NOMO-1 treated with DMSO at 0.1 percent for 48 hours (cell line): ENCODE measurements at regions not wholly inside any gene's neighbourhood (a gene's known extent, or its start where the extent isn't known, plus 50 kb on each side); places are given as distances from the start of the nearest gene placed in this dataset.

Experiments used
- DNase-seq: peaks from one replicate; lab custom pipeline; 2025; ENCODE audit not compliant: unreplicated experiment; lab: John Stamatoyannopoulos, UW

- no peak for DNase-seq
These were observed 470.1 kb upstream of the B3GAT1 start for GRCh38 chr11:134882141-134882540.

GRCh38 chr11:134880788-134881187 is 468.7 kb upstream of the B3GAT1 start:
- DNase-seq, result no peak

- no peak for DNase-seq
These were observed 467.9 kb upstream of the B3GAT1 start for GRCh38 chr11:134879931-134880330.

DNA sequence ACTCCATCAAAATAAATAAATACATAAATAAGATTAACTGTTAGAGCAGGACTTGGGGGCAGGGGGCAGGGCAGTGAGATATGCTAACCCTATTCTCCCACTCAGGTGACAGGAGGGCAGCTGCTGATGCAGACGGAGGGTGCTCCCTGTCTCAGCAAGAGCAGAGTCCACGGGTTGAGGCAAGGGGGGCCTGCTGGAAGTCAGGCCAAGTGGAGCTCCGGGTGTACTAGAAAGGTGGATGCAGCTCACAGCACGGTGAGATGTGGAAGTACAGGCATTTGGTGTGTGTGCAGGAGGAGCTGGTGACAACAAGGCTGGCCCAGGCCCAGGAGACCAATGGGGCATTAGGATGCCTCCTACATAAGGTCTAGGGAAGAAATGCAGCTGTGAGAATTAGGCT is 467.3 kb upstream of the B3GAT1 start:
- no peak for DNase-seq

GRCh38 chr11:134878785-134879184 is 466.7 kb upstream of the B3GAT1 start:
- DNase-seq, result no peak

DNA sequence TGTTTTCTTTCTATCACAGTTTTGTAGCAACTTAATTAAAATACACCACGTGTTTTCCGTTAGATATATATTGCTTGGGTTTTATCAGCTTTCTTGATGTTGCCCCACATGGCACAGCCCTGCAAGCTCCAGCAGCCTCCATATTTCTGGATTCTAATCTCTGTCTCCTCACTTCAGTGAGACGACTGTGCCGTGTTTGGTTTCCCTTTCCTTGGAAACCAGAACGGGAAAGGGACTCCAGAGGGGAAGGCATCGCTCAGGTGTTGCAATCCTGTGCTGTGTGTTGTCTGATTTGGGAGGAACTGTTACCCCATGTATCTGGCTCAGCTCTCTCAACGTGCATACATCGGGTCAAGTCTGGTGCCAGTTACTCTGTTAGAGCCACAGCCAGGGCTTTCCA is 464.2 kb upstream of the B3GAT1 start:
- DNase-seq, result no peak

DNA sequence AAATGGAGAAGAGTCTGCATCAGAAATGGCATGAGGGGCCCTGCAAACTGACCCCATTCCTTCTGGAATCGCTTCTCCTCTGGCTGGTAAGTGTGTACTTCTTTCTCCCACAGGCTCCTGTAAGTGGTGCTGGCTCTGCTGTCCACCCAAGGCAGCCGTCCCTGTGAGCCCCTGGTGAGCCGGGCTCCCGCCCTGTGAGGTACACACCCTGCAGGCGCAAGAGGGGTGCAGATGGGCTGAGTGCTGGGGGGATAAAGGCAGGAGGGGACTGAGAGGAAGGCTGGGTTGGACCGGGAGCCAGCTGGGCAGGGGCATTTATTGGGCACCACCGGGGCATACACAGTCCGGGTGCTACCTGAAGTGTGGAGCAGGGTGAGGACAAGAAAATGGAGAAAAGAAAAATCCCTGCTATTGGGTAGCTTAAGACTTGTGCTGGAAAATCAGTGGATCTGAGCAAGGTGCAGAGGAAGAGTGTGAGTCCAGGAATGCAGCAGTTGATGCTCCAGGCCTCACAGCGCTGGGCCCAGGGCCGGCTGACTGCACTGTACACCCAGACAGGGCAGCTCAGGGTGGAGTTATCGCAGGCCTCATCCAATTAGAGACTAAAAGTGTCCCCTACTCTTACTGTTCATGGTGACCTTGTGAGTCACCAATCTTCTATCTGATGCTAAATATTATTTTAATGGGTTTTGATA is 455.1 kb upstream of the B3GAT1 start:
- DNase-seq, result no peak

GRCh38 chr11:134866215-134866614 is 454.2 kb upstream of the B3GAT1 start:
- no peak for DNase-seq

DNA sequence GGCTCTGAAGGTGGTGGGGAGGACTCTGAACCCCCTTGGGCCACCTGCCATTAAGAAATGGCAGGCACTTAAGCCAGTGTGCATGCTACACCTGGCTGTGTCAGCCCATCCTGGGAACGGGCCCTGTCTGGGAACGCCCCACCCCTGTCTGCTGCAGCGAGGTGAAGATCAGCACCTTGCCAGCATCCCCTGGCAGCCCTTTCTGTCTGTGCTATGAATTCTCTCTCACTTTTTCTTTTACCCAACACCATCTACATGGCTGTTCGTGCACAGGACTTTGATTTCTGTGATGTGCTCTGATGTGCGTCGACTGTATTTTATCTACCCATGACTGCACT is 452.9 kb upstream of the B3GAT1 start:
- DNase-seq, result no peak

DNA sequence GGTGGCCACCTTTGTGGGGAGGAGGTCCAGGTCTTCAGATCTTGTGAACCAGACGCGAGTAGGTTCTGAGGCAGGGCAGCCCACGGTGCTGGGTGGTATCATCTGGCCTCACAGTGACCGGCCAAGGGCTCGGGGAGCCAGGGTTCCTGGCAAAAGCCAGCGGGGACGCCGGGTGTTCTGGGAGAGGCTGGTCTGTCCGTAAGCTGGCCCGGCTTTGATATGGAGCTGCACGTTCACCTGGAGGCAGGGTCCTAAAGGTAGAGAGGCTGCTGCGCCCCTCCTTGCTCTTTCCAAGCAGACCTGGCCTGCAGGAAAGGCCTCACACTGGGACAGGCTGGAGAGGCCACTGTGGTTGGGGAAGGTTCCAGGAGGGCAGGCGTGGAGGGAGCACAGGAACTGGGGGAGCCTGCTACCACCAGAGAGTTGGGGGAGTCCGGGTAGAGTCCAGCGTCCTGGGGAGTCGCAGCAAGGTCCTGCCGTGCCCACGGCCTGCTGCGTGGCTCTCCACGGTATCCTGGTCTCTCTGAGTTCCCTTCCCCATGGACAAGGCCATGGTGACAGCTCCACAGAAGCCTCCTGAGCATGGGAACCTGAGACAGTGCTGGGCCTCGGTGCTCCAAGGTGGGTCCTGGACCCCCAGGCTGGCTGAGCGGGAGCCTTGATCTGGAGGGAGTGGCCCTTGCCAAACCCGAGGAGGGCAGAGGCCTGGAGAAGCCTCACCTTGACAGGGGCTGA is 452.4 kb upstream of the B3GAT1 start:
- no peak for DNase-seq

DNA sequence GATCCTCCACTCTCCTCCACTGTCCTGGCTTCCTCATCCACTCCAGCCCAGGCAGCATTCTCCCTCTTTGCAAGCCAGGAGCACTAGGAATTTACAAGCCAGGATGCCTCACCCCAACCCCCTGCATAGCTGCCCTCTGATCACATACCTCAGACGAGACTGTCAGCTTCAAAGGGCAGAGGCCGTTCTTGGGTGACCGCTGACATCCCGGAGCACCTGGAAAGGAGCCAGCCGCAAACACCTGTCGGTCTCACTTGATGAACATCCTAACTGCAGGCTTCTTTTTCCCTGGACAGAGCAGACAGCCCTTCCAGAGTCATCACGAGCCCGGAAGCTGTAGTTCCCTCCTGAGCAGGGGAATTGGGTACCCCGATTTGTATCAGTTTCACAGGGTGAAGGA is 451.3 kb upstream of the B3GAT1 start:
- DNase-seq, result no peak

DNA sequence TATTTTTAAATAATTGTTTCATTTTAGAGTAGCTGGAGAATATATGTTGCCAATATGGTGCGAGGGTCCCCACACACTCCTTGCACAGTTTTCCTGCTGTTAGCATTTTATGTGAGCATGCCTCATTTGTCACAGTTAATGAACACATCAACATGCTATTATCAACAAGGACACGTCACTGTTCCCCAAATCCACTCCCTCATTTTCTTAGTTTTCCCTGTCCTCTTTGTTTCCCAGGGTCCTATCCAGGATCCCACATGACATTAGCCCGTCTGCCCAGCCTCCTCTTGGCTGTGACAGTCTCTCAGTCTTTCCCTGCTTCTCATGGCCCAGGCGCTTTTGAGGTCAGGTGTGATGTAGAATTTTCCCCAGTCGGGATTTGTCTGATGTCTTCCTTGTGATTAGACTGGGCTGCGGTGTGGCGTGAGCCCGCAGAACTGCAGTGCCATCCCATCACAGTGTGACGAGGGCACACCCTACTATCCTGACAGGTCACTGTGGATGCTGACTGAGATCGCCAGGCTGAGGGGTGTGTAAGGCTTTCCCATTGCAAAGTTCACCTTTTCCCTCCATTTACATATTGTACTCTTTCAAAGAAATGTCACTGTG is 450.6 kb upstream of the B3GAT1 start:
- no peak for DNase-seq

GRCh38 chr11:134862105-134862502 is 450.1 kb upstream of the B3GAT1 start:
- DNase-seq, result no peak

DNA sequence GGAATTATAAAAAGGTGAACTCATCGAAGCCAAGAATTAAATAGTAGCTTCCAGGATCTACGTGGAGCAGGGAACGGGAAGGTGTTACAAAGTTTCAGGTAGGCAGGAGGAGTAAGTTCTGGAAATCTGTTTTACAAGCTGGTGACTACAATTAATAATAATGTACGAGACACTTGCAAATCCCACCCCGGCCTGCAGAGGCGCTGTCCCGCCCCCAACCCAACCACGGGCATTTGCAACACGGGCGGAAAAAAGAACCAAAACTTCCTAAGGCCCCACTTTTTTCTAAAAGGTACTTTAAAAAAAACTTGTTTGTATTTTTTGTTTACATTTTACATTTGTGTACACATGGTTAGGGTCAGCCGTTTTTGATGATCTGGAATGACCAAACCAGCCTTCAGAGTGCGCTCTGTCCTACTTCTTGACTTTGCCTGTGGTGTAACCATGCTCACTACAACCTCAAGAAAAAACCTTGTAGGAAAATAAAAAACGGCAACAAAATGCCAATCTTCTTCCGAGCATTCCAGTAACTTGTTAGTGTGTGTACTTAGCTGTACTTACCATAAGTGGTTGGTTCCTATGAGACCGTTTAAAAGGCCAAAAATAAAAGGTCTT is 449.6 kb upstream of the B3GAT1 start:
- no peak for DNase-seq

DNA sequence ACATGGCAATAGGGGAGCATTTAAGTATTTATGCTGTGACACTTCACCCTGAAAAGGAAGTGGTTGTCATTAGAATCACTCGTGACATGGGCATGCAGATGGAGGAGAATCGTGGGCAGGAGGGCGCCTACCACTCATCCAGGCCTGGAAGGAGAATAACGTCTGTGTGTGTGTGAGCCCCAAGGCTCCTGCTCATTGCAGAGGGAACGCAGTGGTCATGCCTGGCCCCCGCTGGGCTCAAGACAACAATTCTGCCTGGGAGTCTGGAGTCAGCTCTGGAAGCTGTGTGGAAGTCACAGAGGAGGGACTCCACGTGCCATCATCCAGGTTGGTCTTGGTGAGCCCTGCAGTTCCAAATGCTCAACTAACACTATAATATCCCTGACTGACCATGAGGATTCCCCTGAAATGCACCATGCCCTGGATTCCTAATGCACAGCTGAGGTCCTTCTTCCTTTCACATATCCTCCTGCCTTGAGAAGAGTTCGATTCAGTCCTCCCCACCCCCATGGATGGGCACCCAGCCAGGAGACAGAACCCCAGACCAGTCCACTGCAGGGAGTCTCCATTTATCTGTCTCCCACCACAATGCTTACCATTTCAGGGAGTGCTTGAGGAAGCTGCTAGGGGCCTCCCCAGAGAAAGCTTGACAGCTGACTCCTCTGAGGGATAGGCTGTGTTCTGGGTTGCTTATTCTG is 446.9 kb upstream of the B3GAT1 start:
- no peak for DNase-seq

- no peak for DNase-seq
These were observed 445.0 kb upstream of the B3GAT1 start for GRCh38 chr11:134857035-134857434.

GRCh38 chr11:134856056-134856971 is 444.3 kb upstream of the B3GAT1 start:
- no peak for DNase-seq

- no peak for DNase-seq
These were observed 442.2 kb upstream of the B3GAT1 start for GRCh38 chr11:134853992-134854991.
